ENCODE measurements at regions not wholly inside any gene's neighbourhood (a gene's known extent, or its start where the extent isn't known, plus 50 kb on each side); places are given as distances from the start of the nearest gene placed in this dataset.

- H3K4me3 Mint-ChIP-seq (ENCODE audit: unreplicated experiment): no peak overlapping the region
- no peaks in the 10 kb centered on the region for H3K4me1 Mint-ChIP-seq (ENCODE audit: unreplicated experiment)
- H3K9me3 Mint-ChIP-seq (ENCODE audit: unreplicated experiment): peaks cover 9% of the 10 kb centered on the region
- TF ChIP-seq CTCF (IDR thresholded peaks at IDR 0.05): no peak
- H3K27me3 Mint-ChIP-seq (ENCODE audit: unreplicated experiment): peaks cover 13% of the 10 kb centered on the region
- H3K36me3 Mint-ChIP-seq (ENCODE audit: unreplicated experiment): no peaks in the 10 kb centered on the region
- H3K27ac Mint-ChIP-seq (ENCODE audit: unreplicated experiment): no peak overlapping the region
- no peak for DNase-seq (ENCODE audit: extremely low spot score, unreplicated experiment)
These were observed 103.5 kb upstream of the YWHAQ start for GRCh38 chr2:9734308-9734707.

GRCh38 chr2:9735335-9735734 is 104.5 kb upstream of the YWHAQ start:
- no peak for TF ChIP-seq CTCF (IDR thresholded peaks at IDR 0.05)
- peaks cover 7% of the 10 kb centered on the region for H3K27me3 Mint-ChIP-seq (ENCODE audit: unreplicated experiment)
- H3K4me3 Mint-ChIP-seq (ENCODE audit: unreplicated experiment): no peak overlapping the region
- H3K27ac Mint-ChIP-seq (ENCODE audit: unreplicated experiment): no peak overlapping the region
- no peak for DNase-seq (ENCODE audit: extremely low spot score, unreplicated experiment)
- H3K36me3 Mint-ChIP-seq (ENCODE audit: unreplicated experiment): no peaks in the 10 kb centered on the region
- no peaks in the 10 kb centered on the region for H3K4me1 Mint-ChIP-seq (ENCODE audit: unreplicated experiment)
- H3K9me3 Mint-ChIP-seq (ENCODE audit: unreplicated experiment): peaks cover 9% of the 10 kb centered on the region

GRCh38 chr2:9736021-9736420 is 105.2 kb upstream of the YWHAQ start:
- Mint-ChIP-seq H3K9me3 (ENCODE audit: unreplicated experiment) (peaks cover 9% of the 10 kb centered on the region), H3K4me1 (ENCODE audit: unreplicated experiment) (no peaks in the 10 kb centered on the region), H3K27ac (ENCODE audit: unreplicated experiment) (no peak overlapping the region), H3K36me3 (ENCODE audit: unreplicated experiment) (no peaks in the 10 kb centered on the region), H3K4me3 (ENCODE audit: unreplicated experiment) (no peak overlapping the region), H3K27me3 (ENCODE audit: unreplicated experiment) (peaks cover 3% of the 10 kb centered on the region)
- no peak for TF ChIP-seq CTCF (IDR thresholded peaks at IDR 0.05)
- DNase-seq (ENCODE audit: extremely low spot score, unreplicated experiment): no peak

- Mint-ChIP-seq H3K9me3 (ENCODE audit: unreplicated experiment) (peaks cover 9% of the 10 kb centered on the region), H3K27me3 (ENCODE audit: unreplicated experiment) (peaks cover 8% of the 10 kb centered on the region), H3K36me3 (ENCODE audit: unreplicated experiment) (no peaks in the 10 kb centered on the region), H3K4me1 (ENCODE audit: unreplicated experiment) (no peaks in the 10 kb centered on the region), H3K4me3 (ENCODE audit: unreplicated experiment) (no peak overlapping the region), H3K27ac (ENCODE audit: unreplicated experiment) (no peak overlapping the region)
- no peak for DNase-seq (ENCODE audit: extremely low spot score, unreplicated experiment)
- TF ChIP-seq CTCF (IDR thresholded peaks at IDR 0.05): no peak
These were observed 106.0 kb upstream of the TAF1B start for GRCh38 chr2:9737053-9737875.

GRCh38 chr2:9738062-9738461 is 105.2 kb upstream of the TAF1B start:
- Mint-ChIP-seq H3K36me3 (ENCODE audit: unreplicated experiment) (no peaks in the 10 kb centered on the region), H3K9me3 (ENCODE audit: unreplicated experiment) (peaks cover 9% of the 10 kb centered on the region), H3K4me3 (ENCODE audit: unreplicated experiment) (no peak overlapping the region), H3K4me1 (ENCODE audit: unreplicated experiment) (no peaks in the 10 kb centered on the region), H3K27ac (ENCODE audit: unreplicated experiment) (no peak overlapping the region), H3K27me3 (ENCODE audit: unreplicated experiment) (peaks cover 8% of the 10 kb centered on the region)
- no peak for TF ChIP-seq CTCF (IDR thresholded peaks at IDR 0.05)
- no peak for DNase-seq (ENCODE audit: extremely low spot score, unreplicated experiment)
